GM12892 (cell line): ENCODE measurements at regions not wholly inside any gene's neighbourhood (a gene's known extent, or its start where the extent isn't known, plus 50 kb on each side); places are given as distances from the start of the nearest gene placed in this dataset.
"Not testable (repeated sequence)": the region's sequence is repeated elsewhere in the genome, so short reads cannot be mapped to it uniquely, and the experiment has no call there.

Experiments
- DNase-seq: peaks from one replicate; pipeline ENCODE4 v3.0.0; 2011; ENCODE audit not compliant: insufficient read length
- FAIRE-seq: peaks from 2 replicates; lab custom pipeline; 2011; peaks lifted over from hg19 to GRCh38; lab: Jason Lieb, UNC
- POLR2A ChIP-seq: IDR thresholded peaks from 2 replicates; pipeline ENCODE4 v1.6.1; 2011; ENCODE audit warnings: low read depth, low read length, control low read depth
- POLR2AphosphoS5 ChIP-seq: IDR thresholded peaks from 2 replicates; pipeline ENCODE4 v1.6.1; 2011; ENCODE audit warnings: low read depth, low read length, control low read depth
- TAF1 ChIP-seq: IDR thresholded peaks from 2 replicates; pipeline ENCODE4 v1.6.1; 2011; ENCODE audit warnings: low read depth, mild to moderate bottlenecking, control low read depth, low read length, borderline replicate concordance

DNA sequence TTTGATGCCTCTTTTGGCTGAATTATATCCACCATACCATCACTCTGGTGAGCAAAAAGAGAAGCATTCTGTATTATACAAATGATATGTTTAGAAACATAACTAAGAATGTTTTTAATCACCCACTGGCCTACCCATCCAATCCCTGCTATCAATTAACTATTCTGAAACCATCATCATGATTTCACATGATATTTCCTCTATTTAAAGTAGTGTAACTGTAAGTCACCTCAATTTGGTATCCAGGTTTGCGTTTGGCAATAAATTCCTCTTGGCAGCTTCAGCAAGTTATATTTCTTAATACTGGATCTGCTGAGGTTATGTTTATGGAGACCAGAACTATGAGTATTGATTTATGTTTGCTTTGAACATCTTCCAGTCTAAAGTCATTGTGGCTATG, 332.1 kb downstream of the UTRN start:
- DNase-seq: no peak
- TF ChIP-seq POLR2A (no peak), TAF1 (no peak), POLR2AphosphoS5 (no peak)
- FAIRE-seq: no peak

DNA sequence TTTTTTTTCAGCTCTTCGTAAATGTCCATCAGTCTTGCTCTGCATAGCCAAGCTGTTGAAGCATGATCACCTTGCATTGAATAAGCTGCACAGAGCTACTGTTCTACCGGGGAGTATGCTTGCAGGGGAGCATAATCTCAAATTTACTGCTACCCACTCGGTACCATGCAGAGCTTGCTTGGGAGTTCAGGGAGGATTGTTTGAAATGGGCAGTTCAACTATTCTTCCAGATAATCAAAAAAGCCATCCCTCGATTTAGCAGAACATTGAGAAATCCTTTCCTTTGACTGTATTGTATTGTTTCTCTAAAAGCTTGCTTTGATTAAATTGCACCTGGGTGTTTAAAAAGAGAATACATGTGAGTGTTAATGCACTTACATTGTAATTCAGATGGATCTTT, 332.6 kb downstream of the UTRN start:
- DNase-seq: no peak
- FAIRE-seq: no peak
- TF ChIP-seq POLR2A (no peak), TAF1 (no peak), POLR2AphosphoS5 (no peak)

DNA sequence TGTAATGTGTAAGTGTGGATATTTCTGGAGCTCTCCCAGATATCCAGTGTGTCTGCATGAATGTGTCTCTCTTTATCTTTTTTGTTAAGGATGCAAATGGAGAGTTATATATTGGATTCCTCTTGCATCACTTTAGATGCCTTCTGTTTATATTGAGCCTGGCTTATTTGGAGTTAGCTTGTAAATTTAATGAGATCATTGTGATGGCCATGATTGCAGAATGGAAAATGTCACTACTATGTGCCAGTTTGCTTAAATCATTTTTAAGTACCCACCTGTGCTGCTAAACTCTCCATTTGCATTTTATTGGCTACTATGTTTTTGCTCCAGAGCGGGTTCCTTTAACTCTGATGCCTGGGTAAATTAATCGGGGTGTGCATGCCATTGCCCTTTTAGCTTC, 334.8 kb downstream of the UTRN start:
- no peak for DNase-seq
- no peak for FAIRE-seq
- TF ChIP-seq POLR2AphosphoS5 (no peak), TAF1 (no peak), POLR2A (no peak)

DNA sequence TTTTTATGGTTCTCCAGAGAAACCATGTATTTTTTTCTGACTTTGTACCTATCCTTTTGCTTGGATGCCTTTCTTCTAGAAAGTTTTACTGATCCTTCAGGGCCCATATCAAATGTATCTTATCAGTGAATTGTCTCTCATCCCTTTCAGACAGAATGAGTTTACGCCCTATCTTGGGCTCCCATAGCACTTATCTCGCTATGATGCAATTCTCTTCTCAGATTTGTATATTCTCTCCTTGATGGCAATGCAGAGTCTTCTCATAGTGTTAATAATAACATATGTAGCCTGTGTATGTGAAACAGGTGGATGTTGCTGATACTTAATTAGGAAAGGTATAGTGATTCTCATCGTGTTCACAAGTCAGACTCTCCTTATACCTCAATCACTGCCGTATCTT, 336.2 kb downstream of the UTRN start:
- no peak for TF ChIP-seq POLR2A
- TF ChIP-seq TAF1: no peak
- TF ChIP-seq POLR2AphosphoS5: no peak
- FAIRE-seq (no peak), DNase-seq (no peak)

DNA sequence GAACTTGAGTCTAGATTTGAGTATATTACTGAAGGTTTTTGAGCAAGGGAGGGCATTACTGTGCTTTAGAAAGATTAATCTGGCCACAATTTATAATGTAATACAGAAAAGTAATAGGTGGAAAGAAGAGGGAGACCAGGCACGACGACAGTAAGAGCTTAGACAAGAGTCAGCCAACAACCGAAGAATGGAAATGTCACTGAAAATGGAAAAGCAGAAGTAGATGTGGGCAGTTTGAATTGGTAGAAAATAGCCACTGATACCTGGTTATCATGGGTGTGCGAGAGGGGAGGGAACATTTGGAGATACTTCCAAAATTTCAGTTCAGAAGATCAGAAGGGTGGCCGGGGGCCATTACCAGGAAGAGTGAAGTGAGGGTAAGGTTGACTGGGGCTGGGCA, 339.1 kb downstream of the UTRN start:
- DNase-seq (no peak), FAIRE-seq (no peak)
- TF ChIP-seq TAF1: no peak
- no peak for TF ChIP-seq POLR2A

DNA sequence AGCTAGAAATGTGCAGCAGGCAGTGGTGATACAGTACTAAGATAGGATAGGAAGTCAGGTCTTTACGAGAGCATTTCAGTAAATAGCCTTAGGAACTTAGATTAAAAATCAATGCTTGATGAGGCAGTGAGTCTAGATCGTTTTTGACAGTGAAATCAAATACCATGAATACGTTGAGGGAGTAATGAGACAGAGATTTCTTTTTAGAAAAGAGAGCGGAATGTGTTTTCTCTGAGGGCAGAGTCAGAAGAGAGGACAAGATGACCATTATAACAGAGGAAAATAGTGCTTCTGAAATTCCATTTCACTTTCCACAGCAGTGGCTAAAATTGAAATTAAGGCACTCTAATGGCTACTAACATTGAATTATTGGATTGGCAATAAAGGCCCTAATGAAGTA, 339.6 kb downstream of the UTRN start:
- no peak for DNase-seq
- TF ChIP-seq TAF1 (no peak), POLR2AphosphoS5 (no peak), POLR2A (no peak)
- no peak for FAIRE-seq

DNA sequence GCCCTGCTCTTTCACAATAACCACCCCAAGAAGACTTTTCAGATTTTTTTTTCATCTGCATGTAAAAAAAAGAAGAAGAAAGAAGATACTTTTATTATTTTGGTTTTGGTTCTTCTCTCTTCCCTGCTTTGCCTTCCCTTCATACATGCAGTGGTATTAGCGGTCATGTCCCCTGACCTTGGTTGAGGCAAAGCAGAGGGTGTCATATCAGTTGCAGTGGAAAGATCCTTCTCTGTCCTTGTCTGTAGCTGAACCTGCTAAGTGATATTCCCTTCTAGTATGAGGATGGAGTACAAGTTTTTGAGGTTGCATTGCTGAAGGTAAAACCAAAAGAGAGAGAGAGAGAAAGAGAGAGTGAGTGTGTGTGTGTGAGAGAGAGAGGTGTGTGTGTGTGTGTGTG, 345.7 kb downstream of the UTRN start:
- FAIRE-seq (no peak), DNase-seq (no peak)
- TF ChIP-seq TAF1: no peak
- no peak for TF ChIP-seq POLR2A
- no peak for TF ChIP-seq POLR2AphosphoS5

DNA sequence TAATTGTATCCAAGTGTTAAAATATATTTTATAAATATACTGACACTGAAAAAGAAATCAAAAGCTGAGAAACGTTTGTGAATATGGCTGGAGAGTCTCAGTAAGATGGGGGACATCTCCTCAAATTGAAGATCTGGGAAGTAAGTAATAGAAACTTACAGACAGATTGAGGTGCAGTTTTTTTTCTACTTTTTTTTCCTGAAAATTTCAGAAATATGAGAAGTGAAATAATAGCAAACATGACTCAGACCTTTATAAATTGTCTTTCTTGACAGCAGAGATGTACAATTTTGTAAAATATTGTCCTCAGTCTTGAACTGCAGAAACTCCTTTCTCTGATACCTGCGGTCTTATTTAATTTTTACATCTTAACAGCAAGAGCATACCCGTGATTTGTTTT, 347.1 kb downstream of the UTRN start:
- DNase-seq: no peak
- FAIRE-seq: no peak

DNA sequence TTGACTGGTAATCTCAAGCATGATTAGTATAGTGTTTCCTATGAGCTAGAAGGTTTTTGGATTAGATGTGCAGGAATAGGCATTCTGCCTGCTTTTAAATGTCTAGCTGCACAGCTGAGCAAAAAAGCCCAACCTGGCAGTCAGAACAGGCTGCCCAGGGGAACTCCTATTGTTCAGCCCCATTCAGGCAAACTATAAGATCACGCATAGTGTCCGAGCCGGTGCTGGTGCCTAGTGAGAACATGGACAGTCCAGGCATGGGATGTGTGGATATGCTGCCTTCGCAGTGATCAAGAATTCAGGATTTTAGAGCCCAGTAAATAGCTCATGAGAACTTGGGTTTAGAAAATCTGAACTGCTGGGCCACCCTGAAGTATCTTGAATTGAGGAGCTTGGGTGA, 348.8 kb downstream of the UTRN start:
- FAIRE-seq (no peak), DNase-seq (no peak)
- no peak for TF ChIP-seq TAF1
- TF ChIP-seq POLR2A: no peak
- no peak for TF ChIP-seq POLR2AphosphoS5

More for the DNA sequence above, 347.1 kb downstream of the UTRN start:
- TF ChIP-seq POLR2AphosphoS5 (no peak), TAF1 (no peak), POLR2A (no peak)

DNA sequence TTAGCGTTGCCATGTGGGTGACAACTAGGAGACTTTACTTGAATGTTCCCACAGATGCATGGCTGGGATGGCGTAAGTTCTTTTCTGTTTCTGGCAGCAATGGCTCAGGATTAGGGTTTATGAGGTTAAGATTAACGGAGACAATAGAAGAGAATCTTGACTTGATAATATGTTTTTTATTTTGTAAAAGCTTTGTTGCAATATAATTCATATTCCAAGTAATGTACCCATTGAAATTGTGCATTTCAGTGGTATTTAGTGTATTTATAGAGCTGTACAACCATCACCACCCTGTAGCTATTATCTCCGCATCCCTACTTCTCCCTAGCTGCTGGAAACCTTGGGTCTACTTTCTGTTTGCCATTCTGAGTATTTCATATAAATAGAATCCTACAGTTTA, 349.2 kb downstream of the UTRN start:
- TF ChIP-seq POLR2A (no peak), POLR2AphosphoS5 (no peak), TAF1 (no peak)
- no peak for DNase-seq

DNA sequence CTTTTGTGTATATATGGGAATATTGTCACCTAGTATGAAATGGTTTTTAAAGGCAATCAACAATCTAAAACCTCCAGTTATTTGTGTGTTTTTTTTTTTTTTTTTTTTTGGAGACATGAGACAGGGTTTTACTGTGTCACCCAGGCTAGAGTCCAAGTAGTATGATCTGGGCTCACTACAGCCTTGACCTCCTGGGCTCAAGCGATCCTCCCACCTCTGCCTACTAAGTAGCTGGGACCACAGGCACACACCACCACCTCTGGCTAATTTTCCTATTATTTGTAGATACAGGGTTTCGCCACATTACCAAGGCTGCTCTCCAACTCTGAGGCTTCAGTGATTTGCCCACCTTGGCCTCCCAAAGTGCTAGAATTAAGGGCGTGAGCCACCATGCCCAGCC, 349.9 kb downstream of the UTRN start:
- TF ChIP-seq POLR2A (no peak), POLR2AphosphoS5 (no peak), TAF1 (no peak)
- FAIRE-seq (no peak), DNase-seq (no peak)

More for the DNA sequence above, 349.2 kb downstream of the UTRN start:
- FAIRE-seq: no peak

DNA sequence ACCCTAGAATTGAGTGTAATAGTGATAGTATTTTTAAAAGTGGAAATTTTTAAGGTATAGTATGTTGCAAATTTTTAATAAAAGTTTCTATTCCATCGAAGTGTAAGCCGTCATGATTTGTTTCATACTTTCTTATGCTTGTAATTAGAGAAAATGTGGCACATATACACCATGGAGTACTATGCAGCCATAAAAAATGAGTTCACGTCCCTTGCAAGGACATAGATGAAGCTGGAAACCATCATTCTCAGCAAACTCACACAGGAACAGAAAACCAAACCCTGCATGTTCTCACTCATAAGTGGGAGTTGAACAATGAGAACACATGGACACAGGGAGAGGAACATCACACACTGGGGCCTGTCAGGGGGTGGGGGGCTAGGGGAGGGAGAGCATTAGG, 350.9 kb downstream of the UTRN start:
- DNase-seq, FAIRE-seq: not testable (repeated sequence)

DNA sequence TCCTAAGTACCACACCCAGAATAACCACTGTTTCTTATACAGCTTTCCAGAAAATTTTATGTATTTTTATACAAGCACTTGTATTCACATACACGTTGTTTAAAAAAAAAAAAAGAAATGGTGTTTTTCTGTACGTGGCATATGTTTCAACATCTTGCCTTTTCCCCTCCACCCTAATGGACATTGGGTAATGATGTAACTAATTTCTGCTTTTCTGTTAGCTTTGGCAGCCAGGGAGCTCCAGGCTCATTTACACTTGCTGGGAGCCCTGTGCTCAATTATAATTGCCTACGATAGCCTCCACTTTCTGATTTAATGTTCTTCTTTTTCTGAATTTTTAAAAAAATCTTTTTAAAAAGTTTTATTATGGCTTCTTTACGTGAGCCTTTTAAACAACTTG, 352.4 kb downstream of the UTRN start:
- FAIRE-seq (no peak), DNase-seq (no peak)

More for the DNA sequence above, 352.4 kb downstream of the UTRN start:
- TF ChIP-seq POLR2AphosphoS5 (no peak), TAF1 (no peak)
